Parathyroid adenoma (tissue), 2 donors: ENCODE measurements at regions not wholly inside any gene's neighbourhood (a gene's known extent, or its start where the extent isn't known, plus 50 kb on each side); places are given as distances from the start of the nearest gene placed in this dataset.

Source experiments
- H2AFZ ChIP-seq: fragments of 300-600 bp; sonication (generic); one replicate; pipeline ENCODE4 v1.7.0; 2017; ENCODE audit warnings: antibody characterized with exemption, mild to moderate bottlenecking
- H3K27ac ChIP-seq: fragments of 300-600 bp; sonication (generic); one replicate; pipeline ENCODE4 v1.7.0; 2017
- H3K27me3 ChIP-seq: fragments of 300-600 bp; sonication (generic); one replicate; pipeline ENCODE4 v1.7.0; 2017; ENCODE audit warnings: low read length; ENCODE audit not compliant: control insufficient read depth, insufficient read depth
- H3K36me3 ChIP-seq: fragments of 300-600 bp; sonication (generic); one replicate; pipeline ENCODE4 v1.7.0; 2017; ENCODE audit warnings: low read length; ENCODE audit not compliant: control insufficient read depth, insufficient read depth
- H3K4me1 ChIP-seq: fragments of 300-600 bp; sonication (generic); one replicate; pipeline ENCODE4 v1.7.0; 2017; ENCODE audit warnings: control low read depth
- H3K4me2 ChIP-seq: fragments of 300-600 bp; sonication (generic); one replicate; pipeline ENCODE4 v1.7.0; 2017; ENCODE audit warnings: low read length
- H3K4me3 ChIP-seq: fragments of 300-600 bp; sonication (generic); one replicate; pipeline ENCODE4 v1.7.0; 2017; ENCODE audit warnings: low read depth, low read length
- H3K79me2 ChIP-seq: fragments of 300-600 bp; sonication (generic); one replicate; pipeline ENCODE4 v1.7.0; 2017; ENCODE audit warnings: control low read depth
- H3K9ac ChIP-seq: fragments of 300-600 bp; sonication (generic); one replicate; pipeline ENCODE4 v1.7.0; 2017; ENCODE audit warnings: mild to moderate bottlenecking
- H3K9me3 ChIP-seq: fragments of 300-600 bp; sonication (generic); one replicate; pipeline ENCODE4 v1.7.0; 2017; ENCODE audit warnings: low read length; ENCODE audit not compliant: control insufficient read depth
- CTCF ChIP-seq: fragments of 300-600 bp; sonication (generic); IDR thresholded peaks from one replicate; pipeline ENCODE4 v1.7.0; 2017; ENCODE audit warnings: antibody characterized with exemption, mild to moderate bottlenecking
- donor health status: primary hyperparathyroidism.

GRCh38 chr11:122360875-122361274, 244.9 kb upstream of the BLID start:
- Histone ChIP-seq H3K4me1 (no peaks in the 10 kb centered on the region), H3K27me3 (no peaks in the 10 kb centered on the region), H3K79me2 (no peaks in the 10 kb centered on the region), H3K4me3 (no peak overlapping the region), H3K36me3 (no peaks in the 10 kb centered on the region), H3K4me2 (no peak overlapping the region), H3K27ac (no peak overlapping the region), H3K9me3 (no peaks in the 10 kb centered on the region), H2AFZ (no peak overlapping the region), H3K9ac (no peak overlapping the region)
- TF ChIP-seq CTCF = no peak

GRCh38 chr11:122359081-122359571, 243.1 kb upstream of the BLID start:
- Histone ChIP-seq H3K79me2 (no peaks in the 10 kb centered on the region), H3K27me3 (no peaks in the 10 kb centered on the region), H3K4me2 (no peak overlapping the region), H3K4me1 (no peaks in the 10 kb centered on the region), H3K4me3 (no peak overlapping the region), H3K9ac (no peak overlapping the region), H3K36me3 (no peaks in the 10 kb centered on the region), H2AFZ (no peak overlapping the region), H3K27ac (no peak overlapping the region), H3K9me3 (no peaks in the 10 kb centered on the region)
- TF ChIP-seq CTCF = no peak

- no peak for TF ChIP-seq CTCF
- H3K4me3 ChIP-seq = no peak overlapping the region
Observed at GRCh38 chr11:122358292-122358691, 242.3 kb upstream of the BLID start.

GRCh38 chr11:122355968-122356367, 240.0 kb upstream of the BLID start:
- Histone ChIP-seq H3K27ac (no peak overlapping the region), H2AFZ (no peak overlapping the region), H3K79me2 (no peaks in the 10 kb centered on the region), H3K4me3 (no peak overlapping the region), H3K9me3 (no peaks in the 10 kb centered on the region), H3K4me1 (no peaks in the 10 kb centered on the region), H3K9ac (no peak overlapping the region), H3K36me3 (no peaks in the 10 kb centered on the region), H3K4me2 (no peak overlapping the region), H3K27me3 (no peaks in the 10 kb centered on the region)
- TF ChIP-seq CTCF = no peak

More at GRCh38 chr11:122358292-122358691, 242.3 kb upstream of the BLID start:
- Histone ChIP-seq H3K27me3 (no peaks in the 10 kb centered on the region), H3K4me2 (no peak overlapping the region), H3K9me3 (no peaks in the 10 kb centered on the region), H3K27ac (no peak overlapping the region), H3K79me2 (no peaks in the 10 kb centered on the region), H3K36me3 (no peaks in the 10 kb centered on the region), H2AFZ (no peak overlapping the region), H3K4me1 (no peaks in the 10 kb centered on the region), H3K9ac (no peak overlapping the region)

- H3K27ac ChIP-seq = no peak overlapping the region
Observed at GRCh38 chr11:122354025-122354697, 238.1 kb upstream of the BLID start.

More at GRCh38 chr11:122354025-122354697, 238.1 kb upstream of the BLID start:
- no peak overlapping the region for H3K9ac ChIP-seq
- no peak overlapping the region for H3K4me3 ChIP-seq
- TF ChIP-seq CTCF = no peak
- no peak overlapping the region for H3K4me2 ChIP-seq
- H3K9me3 ChIP-seq = no peaks in the 10 kb centered on the region
- H3K4me1 ChIP-seq = no peaks in the 10 kb centered on the region
- no peaks in the 10 kb centered on the region for H3K79me2 ChIP-seq
- no peaks in the 10 kb centered on the region for H3K27me3 ChIP-seq
- H2AFZ ChIP-seq = no peak overlapping the region
- H3K36me3 ChIP-seq = no peaks in the 10 kb centered on the region
